Activated T-helper 1 cell treated with Interleukin-2 at 50 U/mL for 16 hours (primary cell): ENCODE measurements at regions not wholly inside any gene's neighbourhood (a gene's known extent, or its start where the extent isn't known, plus 50 kb on each side); places are given as distances from the start of the nearest gene placed in this dataset.
"Not testable (repeated sequence)": the region's sequence is repeated elsewhere in the genome, so short reads cannot be mapped to it uniquely, and the experiment has no call there.

Source experiments
- DNase-seq: peaks from one replicate; pipeline ENCODE4 v3.0.0-alpha.2; 2020; ENCODE audit warnings: low read depth

DNA sequence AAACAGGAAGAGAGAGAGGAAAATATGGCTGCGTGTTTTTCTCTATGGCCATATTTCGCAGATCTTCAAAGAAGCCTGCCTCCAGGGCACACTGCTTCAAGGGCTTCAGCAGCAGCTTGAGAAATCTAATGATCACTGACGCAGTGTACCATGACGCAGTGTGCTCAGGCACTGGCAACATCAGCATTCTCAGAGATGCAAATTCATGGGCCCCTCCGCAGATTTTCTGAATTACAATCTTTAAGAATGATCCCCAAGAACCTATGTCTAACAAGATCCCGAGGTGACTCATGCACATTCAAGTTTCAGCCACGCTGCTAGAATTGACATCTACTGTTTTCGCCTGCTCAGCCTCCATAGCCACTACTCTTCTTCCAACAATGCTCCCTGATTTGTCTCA, 143.9 kb upstream of the ZNF366 start:
- no peak for DNase-seq

DNA sequence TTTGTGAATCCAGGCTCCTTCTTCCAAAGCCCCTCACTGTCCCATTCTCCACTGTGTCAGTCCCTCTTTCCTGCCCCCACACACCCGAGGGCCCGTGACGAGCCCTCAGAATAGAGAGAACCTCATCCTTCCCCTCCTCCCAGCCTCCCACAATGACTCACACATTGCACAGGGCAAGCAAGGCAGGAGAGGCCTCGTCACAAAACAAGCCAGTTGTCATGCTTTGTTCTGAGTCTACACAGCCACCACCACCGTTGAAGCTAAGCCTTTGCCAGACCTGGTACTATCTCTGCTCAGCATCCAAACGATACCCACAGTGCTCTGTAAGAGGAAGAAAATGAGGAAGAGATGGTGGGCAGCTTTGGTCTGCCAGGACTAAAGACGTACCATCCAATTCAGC, 142.2 kb upstream of the ZNF366 start:
- no peak for DNase-seq

DNA sequence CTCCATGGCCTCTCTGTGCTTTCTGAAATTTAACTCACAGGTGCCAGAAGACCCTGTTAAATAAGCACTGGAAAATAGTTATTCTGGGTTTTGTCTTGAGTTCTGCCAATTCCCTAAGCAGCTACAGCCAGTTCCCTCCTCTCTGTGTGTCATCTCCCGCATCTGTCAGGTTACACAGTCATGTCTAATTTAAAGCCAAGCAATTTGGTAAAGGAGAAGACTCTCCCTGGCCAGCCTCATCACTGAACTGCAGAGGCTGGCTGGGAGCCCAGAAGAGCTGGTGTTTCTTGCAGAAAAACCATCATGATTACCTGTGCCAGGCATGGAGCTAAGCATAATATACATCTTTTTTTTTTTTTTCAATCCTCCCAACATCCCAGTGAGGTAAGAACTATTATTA, 141.3 kb upstream of the ZNF366 start:
- DNase-seq = no peak

DNA sequence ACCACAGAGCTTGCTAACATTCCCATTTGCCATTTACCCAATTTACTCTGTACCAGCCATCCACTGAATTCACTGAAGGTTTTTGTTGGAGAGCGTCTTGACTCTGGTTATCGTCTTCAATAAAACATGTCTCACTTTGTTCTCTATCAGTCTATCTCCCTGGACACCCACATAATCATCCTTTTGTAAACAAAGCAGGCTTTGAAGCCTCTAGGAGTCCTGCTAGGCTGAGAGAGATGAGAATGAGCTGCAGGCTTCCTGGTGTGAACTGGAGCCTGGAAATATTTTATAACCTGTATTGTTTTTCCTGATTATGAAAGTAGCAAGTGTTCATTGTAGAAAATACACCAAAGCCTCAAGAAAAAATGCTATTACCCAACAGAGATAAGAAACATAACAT, 140.6 kb upstream of the ZNF366 start:
- no peak for DNase-seq

DNA sequence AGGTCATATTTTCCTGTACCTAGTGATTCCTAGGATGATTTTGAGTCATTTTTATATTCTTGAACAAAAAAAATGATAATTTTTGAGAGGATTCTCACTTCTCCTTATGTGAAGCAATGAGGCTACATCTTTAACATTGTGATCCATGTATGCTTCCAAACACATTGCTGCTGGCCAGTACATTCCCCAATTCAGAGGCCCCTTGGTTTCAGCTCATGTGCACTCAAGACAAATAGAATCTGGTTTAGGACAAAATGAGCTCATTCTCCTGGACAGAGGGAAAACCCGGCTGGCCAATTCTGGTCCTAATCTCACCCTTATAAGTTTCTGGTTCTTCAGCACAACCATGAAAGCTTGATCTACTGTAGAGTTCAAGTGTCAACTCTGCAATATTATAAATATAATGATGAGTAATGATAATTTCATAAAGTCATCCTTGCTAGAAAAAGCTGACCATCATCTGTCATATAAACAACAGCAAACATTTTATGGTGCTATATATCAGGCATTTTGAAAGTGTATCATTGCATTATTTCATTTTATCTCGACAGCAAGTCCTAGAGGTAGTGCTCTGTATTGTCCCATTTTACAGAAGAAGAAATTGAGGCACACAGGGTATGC, 139.1 kb upstream of the ZNF366 start:
- DNase-seq = no peak

DNA sequence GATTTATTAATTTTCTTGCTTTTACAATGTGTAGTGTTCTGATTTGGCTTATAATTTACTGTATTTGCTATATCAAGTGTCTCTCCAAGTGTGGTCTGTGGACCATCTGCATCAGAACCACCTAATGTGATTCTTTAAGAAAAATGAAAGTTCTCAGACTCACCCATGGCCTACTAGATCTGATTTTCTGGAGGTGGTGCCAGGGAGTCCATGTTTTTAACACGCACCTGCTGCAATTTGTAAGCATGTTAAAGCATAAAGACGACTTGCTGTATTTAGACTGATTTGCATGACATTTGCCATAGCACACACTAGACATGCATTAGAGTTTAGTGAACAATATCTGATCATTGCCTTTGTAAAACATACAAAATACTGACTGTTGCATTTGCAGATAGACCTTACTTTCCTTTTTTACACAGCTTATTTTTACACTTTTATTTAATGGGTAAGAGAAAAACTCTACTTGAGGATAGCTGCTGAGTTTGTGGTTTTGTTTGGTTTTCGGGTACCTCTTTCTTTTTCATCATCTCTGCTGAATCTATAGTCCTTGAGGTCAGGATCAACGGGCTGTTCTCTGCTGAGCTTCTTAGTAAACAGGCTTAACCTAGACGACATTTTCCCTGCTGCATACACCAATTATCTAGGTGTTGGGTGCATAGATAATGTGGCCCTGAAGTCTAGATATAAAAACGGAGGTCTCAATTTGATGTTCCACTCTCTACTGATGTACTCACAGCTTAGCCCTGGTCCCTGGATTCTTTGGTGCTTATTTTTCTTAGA, 138.0 kb upstream of the ZNF366 start:
- DNase-seq = no peak

DNA sequence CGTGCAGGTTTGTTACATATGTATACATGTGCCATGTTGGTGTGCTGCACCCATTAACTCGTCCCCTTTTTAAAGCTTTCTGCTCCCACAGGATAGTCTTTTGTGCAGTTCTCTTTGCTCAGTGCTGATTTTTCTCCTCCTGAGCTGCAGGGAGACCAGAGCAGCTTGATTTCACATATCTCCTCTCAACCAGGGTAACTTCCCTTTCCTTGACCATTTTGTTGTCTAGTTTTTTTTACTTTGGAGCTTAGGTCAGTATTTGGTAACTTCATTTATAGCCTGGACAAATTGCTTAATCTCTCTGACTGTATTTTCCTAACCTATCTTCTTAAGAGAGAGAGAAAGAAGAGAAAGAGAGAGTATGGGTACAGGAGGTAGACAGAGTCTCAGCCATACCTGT, 137.1 kb upstream of the ZNF366 start:
- DNase-seq = no peak

DNA sequence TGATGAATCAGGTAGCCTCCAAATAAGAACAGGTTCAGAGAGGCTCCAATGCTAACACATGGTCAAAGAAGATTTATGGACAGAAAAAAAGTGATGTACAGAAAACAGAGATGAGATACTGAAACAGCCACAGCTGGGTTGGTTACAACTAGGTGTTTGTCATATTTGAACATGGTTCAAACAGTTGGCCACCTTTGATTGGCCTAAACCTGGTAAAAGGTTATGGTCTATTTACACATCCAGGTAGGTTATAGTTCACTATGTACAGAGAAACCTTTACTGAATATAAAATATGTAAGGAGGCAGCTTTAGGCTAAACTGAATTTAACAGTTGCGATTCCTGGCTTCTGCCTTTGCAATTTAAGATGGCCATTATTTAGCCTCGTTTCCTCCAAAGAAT, 134.0 kb upstream of the ZNF366 start:
- DNase-seq = no peak

DNA sequence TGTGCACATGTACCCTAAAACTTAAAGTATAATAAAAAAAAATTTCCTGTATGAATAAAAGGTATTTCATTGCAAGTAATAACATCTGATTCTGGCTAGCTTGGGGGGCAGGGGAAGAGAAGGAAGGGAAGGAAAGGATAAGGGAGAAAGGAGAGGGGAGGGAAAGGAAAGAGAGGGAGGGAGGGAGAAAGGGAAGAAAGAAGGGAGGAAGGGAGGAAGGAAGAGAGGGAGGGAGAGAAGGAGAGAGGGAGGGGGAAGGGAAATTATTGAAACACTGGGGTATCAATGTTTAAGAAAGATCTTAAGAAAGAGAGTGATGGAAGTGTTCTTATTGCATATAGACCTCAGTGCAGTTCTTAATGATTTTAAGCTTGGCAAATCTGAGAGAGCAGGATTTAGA, 129.8 kb upstream of the ZNF366 start:
- DNase-seq = no peak

DNA sequence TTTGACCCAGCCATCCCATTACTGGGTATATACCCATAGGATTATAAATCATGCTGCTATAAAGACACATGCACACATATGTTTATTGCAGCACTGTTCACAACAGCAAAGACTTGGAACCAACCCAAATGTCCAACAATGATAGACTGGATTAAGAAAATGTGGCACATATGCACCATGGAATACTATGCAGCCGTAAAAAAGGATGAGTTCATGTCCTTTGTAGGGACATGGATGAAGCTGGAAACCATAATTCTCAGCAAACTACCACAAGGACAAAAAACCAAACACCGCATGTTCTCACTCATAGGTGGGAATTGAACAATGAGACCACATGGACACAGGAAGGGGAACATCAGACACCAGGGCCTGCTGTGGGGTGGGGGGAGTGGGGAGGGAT, 129.4 kb upstream of the ZNF366 start:
- DNase-seq = not testable (repeated sequence)

DNA sequence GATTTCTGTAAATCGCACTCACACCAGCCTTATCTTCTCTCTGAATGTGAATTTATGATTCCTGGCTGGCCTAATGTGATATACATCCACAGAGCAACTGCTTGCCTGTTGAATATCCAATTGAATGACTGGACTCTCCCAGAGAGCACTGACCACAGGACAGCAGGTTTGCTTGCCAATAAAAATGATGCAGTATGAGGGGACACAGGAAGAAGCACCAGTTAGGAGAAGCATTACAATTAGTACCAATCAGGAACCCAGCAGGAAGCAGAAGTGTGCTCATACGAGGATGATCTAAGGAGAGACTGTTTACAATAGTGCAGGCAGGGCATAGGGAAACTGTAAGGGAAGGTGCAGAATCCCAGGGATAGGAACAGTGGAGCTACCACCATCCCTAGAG, 127.2 kb upstream of the ZNF366 start:
- no peak for DNase-seq

DNA sequence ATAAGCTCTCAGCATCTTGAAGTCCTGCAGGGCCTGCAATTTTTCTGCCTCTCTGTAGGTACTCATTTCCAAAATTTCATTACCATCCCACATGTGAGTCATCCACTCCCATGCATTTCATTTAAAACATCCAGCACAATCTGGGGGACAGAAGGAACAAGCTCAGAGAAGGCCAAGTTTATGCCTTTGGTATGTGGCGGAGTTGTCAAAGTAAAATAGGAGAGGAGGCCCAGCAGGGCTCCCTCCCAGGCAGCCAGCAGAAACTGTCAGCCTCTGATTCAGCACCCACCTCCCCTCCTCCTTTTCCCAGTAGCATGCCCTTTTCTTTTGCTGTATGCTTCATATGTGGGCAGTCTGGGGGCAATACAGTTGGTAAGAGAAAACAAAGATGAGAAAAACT, 126.4 kb upstream of the ZNF366 start:
- no peak for DNase-seq

DNA sequence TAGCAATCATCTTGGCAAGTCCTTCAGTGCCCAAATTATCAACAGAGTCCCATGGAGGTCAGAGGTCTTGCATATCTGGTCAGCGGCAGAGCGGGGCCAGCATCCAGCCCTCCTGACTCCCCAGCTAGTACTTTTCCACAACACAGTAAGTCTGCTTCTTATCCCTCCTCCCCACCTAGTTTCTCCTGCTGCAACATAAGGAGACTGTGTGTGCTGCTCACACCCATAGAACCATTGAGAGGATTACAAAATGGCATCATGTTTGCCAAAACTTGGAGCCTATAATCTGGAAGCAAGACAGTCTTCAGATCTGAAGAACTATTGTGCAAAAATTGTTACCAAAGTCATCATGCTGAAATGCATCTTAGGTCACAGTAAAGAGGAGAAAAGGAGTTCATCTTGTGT, 125.8 kb upstream of the ZNF366 start:
- DNase-seq = no peak

DNA sequence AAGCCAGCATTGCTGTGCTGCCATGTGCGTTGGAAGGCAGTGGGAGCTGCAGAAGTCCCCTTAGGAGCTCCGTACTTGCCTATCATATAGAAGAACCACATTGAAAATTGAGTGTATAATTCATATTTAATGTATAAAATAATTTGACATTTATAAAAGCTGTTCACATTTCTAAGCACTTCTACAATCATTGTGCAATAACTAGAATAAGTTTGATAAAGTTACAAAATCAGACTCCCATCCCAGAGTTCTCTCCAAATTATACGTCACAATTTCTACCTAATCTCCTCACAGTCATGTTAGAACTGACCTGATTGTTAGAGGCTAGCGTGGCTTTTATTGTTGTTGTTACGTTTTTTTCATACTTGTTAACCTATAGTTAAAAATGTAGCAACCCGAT, 123.5 kb upstream of the ZNF366 start:
- DNase-seq = no peak

DNA sequence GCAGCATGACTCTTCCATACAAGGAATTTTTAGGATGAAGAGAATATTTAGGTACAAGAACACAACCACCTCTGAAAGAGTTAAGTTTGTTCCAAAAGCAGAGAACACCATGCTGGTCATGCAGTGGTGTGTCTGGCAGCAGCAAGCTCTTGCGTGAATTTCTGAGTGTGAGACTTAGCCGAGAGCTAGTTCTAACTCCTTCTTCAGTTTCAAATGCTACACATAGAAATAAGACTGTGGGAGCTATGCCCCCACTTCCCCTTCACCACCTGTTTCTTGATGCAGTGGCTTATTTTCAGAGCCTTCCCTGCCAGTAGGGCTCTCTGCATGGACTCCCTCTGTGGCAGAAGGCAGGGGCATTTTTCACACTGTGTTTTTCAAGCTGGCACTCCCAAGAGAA, 122.9 kb upstream of the ZNF366 start:
- DNase-seq = no peak

DNA sequence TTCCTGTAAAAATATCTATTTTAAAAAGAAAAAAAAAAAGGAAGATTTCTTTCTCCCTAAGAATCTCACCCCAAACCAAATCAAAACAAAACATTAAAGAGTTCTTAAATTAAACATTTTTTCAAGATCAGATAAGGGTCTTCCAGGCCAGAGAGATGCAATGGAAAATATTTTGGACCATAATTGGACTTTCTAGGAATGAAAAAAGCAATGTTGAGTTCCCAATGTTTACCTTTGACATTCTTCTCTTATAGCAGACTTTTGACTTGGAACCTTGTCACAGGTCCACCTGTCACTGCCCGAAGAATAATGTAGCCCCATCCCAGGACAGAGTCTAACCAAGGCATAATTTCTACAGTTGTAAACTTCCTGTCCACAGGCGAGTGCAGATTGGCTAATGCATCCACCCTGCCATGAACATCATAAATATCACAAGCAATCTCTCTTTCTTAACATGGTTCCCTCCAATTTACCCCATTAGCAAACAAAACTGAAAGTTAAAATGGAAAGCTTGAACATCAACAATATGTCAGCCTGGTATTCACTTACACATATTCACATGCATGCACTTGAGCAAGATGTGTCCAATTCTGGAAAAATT, 121.7 kb upstream of the ZNF366 start:
- no peak for DNase-seq

DNA sequence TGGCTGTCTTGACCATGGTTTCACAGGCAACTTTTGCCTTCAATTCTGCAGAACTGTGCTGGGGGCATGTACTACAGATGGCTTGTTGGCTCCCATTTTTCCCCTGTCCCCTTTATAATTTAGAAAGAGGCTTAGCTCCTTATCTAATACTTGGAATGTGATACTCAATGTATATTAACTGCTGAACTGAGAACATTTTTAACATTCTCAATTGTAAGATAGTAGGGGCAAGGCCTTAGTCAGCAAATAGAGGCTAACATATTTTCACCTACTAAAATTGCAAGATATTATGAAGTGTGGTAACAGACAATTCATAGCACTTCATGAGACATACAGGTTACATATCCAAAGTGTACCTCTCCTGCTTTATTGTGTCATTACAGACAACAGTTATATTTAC, 118.1 kb upstream of the ZNF366 start:
- no peak for DNase-seq

DNA sequence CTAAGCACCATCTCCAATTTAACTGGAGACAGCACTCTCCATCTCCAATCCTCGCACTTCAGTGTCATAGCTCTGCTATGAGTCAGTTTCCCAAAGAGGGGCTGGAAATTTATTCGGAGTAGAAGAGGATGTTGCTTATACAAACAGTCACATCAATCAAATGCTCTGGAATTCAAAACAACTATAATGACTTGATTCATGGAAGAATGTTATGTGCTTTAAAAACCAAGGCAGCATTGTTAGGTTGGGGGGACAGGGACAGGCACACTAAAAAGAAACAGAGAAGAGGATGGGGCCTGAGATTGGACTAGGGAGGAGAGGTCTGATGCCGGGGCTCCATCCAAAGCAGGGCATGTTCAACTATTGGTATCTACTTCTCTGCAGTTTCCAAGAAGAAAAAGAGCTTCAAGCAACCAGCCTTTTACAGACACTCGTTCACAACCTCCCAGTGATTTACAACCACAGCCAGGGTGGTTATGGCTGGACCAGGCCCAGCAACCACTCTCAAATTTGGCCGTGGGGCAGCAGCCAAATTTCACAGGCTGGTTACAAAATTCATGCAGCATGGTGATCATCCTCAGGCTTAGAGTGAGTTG, 117.5 kb upstream of the ZNF366 start:
- no peak for DNase-seq

DNA sequence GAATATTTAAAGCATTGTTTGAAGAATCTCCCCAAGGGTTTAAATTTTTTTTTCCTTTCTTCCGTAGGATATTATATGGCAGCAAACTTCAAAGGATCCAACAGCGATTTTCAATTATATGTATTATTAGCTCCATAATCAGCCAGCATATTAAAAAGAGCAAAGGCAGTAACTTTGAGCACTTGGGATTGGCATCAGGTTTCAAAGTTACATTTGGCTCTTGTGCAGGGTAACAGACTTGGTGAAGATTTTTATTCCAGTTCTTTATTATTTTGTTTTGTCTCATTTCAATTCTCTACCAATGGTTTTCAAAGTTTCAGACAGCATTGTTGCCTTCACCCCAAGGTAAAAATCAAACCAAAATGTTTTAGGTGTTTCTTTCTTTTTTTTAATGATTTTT, 116.7 kb upstream of the ZNF366 start:
- DNase-seq = no peak

DNA sequence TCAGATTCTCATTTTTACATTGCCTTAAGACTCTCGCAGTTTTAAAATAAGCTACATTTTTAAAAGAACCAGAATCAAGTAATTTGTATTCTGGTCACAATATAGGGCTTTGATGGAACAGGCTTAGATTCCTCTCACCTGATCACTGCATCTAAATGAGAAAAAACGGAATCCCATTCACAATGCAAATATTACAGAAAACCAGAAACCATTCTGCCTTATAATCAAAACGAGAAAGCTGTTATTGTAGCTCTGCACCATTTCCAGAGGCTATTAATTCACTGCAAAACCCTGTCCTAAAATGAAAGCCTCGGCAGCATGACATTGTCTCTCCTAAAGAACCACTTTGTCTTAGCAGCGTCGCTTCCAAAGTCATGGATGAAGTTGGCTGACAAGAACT, 116.1 kb upstream of the ZNF366 start:
- DNase-seq = no peak

DNA sequence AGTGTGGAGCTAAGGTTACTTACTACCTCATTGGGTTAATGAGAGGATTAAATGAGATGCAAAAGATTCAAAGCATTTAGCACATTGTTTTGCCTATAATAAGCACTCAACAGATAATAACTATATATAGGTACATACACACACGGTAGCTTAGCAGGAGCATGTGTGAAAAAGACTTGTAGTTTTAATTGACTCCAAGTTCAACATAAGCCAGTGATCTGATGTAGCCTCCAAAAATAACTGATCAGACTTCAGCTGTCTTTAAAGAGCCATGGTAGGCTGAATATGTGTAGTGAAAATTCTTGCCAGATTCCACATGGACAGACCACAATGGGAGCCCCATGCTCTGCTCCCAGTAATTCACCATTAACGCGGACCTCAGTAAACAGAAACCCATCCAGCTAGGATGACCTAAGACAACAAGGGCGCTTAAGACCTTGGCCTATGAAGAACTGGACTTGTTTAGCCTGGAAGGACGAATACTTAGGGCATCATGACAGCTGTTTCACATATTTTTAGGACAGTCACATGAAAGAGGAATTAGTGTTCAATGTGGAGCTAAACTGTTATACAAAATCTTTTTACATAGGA, 115.1 kb upstream of the ZNF366 start:
- no peak for DNase-seq

DNA sequence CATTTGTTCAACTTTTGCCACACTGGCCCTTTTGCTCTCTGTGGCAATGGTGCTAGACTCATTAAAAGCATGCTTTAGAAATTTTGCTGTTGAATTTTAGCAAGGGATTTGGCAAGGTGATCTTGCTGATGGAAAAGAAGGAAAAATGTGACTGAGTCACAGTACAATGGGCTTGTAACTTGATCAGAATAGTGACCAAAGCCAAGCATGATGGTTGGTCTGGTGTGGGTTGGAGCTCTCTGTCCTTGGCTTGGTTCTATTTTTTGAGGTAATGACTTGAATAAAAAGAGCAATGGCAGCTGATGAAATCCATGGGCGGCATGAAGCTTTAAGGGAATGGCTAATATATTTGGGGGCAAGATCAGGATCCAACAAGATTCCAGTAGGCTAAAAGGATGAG, 114.4 kb upstream of the ZNF366 start:
- no peak for DNase-seq

DNA sequence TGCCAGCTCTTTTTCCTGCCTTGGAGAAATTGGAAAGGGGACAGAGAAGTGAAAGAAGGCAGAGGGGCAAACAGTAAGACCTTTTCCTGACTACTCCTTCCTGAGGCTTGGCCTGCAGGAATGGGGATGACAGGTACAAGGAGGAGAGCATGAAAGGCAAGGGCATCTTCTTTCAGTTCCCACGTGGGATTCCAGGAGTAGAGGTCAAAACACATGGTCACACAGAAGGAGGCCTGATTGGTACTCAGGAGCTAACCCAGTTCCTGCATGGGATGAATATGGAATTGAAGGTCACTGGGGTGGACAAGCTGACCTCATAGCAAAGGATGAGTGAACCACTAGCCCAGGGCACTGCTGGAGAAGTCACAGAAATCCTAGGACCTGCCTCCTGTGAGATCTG, 112.5 kb upstream of the ZNF366 start:
- no peak for DNase-seq
